AG09319 (cell line): ENCODE measurements at regions not wholly inside any gene's neighbourhood (a gene's known extent, or its start where the extent isn't known, plus 50 kb on each side); places are given as distances from the start of the nearest gene placed in this dataset.

Experiments used
- DNase-seq: peaks from one replicate; pipeline ENCODE4 v3.0.0-alpha.2; 2010; ENCODE audit warnings: low read depth; ENCODE audit errors: extremely low read depth
- TF ChIP-seq, protein P1 (sequence below): IDR thresholded peaks from 2 replicates; pipeline ENCODE4 v1.5.1; 2011; ENCODE audit warnings: low read depth, mild to moderate bottlenecking, inconsistent platforms, low read length, moderate library complexity

DNA sequence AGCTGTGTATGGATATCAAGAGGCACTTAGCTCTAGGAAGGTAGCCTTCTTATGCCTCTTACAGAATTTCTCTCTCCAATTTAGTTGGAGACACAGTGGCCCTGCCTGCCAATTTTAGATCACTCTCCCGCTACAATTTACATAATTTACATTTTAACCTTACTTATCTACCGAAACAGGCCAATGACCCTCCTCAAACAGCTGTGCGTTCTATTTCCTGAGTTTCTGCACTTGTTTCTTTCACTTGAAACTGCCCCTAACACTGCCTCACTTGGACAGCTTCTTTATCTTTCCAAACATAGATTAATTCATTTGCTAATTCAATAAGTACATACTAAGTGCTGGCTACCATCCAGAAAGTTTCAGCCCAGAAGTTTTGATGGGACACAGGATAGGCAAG lies 52.9 kb upstream of the HDDC2 start:
- no peak for DNase-seq
- TF ChIP-seq, protein P1, sequence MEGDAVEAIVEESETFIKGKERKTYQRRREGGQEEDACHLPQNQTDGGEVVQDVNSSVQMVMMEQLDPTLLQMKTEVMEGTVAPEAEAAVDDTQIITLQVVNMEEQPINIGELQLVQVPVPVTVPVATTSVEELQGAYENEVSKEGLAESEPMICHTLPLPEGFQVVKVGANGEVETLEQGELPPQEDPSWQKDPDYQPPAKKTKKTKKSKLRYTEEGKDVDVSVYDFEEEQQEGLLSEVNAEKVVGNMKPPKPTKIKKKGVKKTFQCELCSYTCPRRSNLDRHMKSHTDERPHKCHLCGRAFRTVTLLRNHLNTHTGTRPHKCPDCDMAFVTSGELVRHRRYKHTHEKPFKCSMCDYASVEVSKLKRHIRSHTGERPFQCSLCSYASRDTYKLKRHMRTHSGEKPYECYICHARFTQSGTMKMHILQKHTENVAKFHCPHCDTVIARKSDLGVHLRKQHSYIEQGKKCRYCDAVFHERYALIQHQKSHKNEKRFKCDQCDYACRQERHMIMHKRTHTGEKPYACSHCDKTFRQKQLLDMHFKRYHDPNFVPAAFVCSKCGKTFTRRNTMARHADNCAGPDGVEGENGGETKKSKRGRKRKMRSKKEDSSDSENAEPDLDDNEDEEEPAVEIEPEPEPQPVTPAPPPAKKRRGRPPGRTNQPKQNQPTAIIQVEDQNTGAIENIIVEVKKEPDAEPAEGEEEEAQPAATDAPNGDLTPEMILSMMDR = no peak

DNA sequence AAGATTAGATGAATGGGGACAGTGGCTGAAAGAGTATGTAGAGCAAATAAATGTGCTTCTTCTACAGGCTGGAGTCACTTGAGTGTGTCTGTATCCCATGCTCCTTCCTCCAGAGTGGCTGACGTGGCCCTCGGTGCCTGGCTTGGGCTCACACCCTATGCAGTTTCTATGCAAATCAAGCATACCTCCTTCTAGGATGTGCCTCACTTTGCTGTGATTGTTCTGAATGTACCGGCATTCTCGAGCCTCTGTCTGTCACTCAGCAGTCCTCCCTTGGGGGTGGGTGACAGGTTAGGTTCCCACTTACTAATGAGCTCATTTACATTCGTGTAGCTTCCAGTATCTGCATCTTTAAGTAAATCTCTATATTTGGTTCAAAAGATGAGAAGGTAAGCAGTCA lies 55.1 kb upstream of the HDDC2 start:
- TF ChIP-seq, protein P1 = no peak
- DNase-seq = no peak

DNA sequence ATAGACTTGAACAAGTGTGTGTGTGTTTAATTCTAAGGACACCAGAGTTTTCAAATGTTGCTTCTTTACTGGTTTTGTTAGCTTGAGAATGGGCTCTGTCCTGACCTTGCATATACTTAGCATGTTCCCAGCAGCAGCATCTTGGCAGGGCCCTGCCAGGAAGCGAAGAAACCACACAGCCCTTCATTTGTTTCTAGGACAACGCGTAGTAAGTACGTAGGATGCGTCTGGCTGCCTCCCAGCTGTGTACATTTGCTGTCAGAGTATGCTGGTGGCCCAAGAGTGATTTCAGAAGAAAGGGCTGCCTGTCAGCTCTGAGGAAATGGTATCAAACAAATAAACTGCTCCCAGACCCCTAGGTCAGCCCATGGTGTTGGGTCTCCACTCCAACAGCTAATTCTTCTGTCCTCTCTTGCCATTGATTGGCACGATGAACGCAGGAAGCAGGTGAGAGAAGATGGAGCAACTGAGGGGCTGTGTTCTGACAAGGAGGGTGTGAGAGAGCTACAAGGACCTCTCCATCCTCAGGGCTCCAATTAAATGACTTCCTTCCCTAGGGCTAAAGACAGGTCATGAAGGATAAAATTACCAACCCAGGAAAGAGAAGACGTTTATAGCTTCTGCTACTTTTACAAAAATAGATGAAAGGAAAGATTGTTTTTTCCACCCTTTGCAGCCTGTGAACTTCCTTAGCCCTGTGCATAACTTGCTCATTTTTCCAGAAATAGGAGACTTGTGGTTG lies 55.9 kb upstream of the HDDC2 start:
- TF ChIP-seq, protein P1 = no peak
- DNase-seq = no peak

DNA sequence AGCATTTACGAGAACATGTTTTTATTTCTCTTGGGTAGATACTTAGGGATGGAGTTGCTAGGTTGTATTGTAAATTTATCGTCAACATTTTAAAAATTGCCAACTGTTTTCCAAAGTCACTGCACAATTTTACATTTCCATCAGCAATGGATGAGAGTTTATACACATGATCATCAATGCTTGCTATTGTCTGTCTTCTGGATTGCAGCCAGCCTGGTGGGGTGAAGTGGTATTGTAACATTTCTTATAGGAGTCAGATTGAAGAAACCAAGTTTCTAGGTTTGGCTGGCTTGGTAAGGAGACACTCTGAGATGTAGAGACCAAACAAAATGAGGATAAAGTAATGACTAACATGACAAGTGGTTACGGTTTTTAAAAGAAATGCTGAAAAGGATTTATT lies 57.1 kb upstream of the HDDC2 start:
- no peak for DNase-seq
- TF ChIP-seq, protein P1 = no peak

DNA sequence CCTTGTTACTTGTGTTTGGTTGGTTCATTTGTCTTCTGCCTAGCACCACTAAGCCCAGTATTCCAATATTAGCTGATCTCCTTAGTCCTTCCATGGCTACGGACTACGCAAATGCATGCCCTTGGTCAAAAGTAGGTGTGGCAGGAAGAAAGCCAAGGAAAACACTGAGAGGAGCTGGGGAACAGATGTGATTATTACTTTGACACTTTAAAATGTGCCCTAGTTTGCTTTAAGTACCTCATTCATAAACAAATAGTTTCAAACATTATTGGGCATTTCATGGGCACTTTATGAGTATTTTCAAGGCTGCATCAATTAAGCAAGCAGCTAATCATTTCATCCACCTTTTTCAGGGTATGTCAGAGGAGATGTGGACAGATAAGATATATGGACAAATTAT lies 60.1 kb upstream of the HDDC2 start:
- DNase-seq = no peak
- TF ChIP-seq, protein P1 = no peak

DNA sequence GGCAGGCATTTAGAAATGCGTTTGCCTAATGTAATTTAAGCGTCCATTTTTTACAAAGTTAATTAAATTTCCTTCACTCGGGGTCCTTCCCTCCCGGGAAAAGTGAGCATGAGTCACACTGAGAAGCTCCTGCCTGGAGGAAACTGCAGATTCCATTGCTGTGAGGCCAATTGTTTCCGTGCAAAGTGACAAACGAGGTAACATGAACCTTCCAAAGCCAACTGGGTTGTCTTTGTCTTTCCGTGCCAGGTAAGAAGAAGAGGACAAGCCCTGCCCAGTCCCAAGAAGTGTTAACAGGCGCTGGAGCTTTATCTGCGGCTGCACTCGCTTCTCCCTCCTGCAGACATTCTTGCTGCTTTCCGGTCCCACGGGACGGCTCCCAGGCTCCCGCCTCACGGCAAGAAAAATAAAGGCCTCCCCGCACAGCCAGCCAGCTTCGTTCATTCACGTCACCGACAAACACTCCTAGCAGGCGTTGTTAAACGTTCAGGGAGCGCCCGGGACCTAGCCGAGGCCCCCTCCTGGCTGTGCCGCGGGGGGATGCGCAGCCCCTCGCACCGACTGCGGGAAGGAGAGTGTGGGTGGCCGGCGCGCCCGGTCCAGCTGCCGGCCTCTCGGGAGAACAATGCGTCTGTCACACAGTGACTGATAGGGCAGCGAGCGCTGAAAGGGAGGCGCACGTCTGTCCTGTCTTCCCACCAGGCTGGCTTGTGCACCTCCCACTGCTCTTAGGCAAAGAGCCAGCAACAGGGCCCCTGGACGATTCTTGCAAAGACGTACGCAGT lies 61.5 kb upstream of the HDDC2 start:
- no peak for DNase-seq
- TF ChIP-seq, protein P1 = no peak

DNA sequence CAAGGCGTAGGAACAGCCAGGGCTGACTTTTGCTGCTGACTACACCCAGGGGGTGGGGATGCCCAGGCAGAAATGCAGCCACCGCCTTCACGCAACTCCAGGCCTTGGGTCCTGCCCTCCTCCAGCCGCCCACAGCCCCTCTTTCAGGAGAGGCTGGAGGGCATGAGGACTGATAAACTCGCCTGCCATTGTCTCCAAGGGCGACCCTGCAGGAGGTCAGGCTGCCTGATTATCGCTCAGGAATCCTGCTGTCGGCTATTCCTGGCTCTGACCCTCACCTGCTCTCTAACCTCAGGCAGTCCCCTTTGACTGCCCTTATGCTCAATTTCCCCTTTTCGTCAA lies 62.0 kb upstream of the HDDC2 start:
- TF ChIP-seq, protein P1 = no peak
- DNase-seq = no peak
